MCF 10A (cell line): ENCODE measurements at regions not wholly inside any gene's neighbourhood (a gene's known extent, or its start where the extent isn't known, plus 50 kb on each side); places are given as distances from the start of the nearest gene placed in this dataset.
"Not testable (repeated sequence)": the region's sequence is repeated elsewhere in the genome, so short reads cannot be mapped to it uniquely, and the experiment has no call there.

Experiments
- BruUV-seq: library from RNA; stranded (reverse); fragments of 400-500 nt; replicated peaks from 2 replicates; lab custom pipeline; 2021; lab: Mats Ljungman, UMichigan
- CTCF ChIA-PET: fragments of 300-600 bp; sonication (Branson Sonifier 250); formaldehyde crosslinking; extraction: SDS; loops from one replicate; lab custom pipeline; 2021; ENCODE audit warnings: antibody characterized with exemption, inconsistent platforms; lab: Yijun Ruan, JAX
- POLR2A ChIA-PET: fragments of 300-600, 350-650 bp; sonication (Branson Sonifier 250); formaldehyde crosslinking; extraction: SDS; loops from one replicate; lab custom pipeline; 2020; ENCODE audit warnings: antibody characterized with exemption, inconsistent platforms; lab: Yijun Ruan, JAX
- DNase-seq: peaks from one replicate; pipeline ENCODE4 v3.0.0-alpha.2; 2018; ENCODE audit not compliant: unreplicated experiment
- H3K27ac Mint-ChIP-seq: one replicate; pipeline ENCODE4 v1.8.0; 2022; ENCODE audit warnings: mild to moderate bottlenecking, low read depth, mixed read lengths; ENCODE audit not compliant: unreplicated experiment
- H3K27me3 Mint-ChIP-seq: one replicate; pipeline ENCODE4 v1.8.0; 2022; ENCODE audit warnings: mixed read lengths; ENCODE audit not compliant: insufficient read depth, unreplicated experiment
- H3K36me3 Mint-ChIP-seq: one replicate; pipeline ENCODE4 v1.8.0; 2022; ENCODE audit warnings: mild to moderate bottlenecking, moderate library complexity, mixed read lengths; ENCODE audit not compliant: insufficient read depth, unreplicated experiment
- H3K4me1 Mint-ChIP-seq: one replicate; pipeline ENCODE4 v1.8.0; 2022; ENCODE audit warnings: mixed read lengths; ENCODE audit not compliant: insufficient read depth, unreplicated experiment
- H3K4me3 Mint-ChIP-seq: one replicate; pipeline ENCODE4 v1.8.0; 2022; ENCODE audit warnings: mild to moderate bottlenecking, moderate library complexity, mixed read lengths; ENCODE audit not compliant: unreplicated experiment
- H3K9me3 Mint-ChIP-seq: one replicate; pipeline ENCODE4 v1.8.0; 2022; ENCODE audit warnings: mixed read lengths; ENCODE audit not compliant: unreplicated experiment
- intact Hi-C: fragments of 100-400 bp; cut with micrococcal nuclease; formaldehyde crosslinking; loops from 2 replicates; pipeline ENCODE4 v1.14.1; 2022
- TF ChIP-seq, protein P1 (sequence below): fragments of 200-600 bp; IDR thresholded peaks from one replicate; pipeline ENCODE4 v1.8.0; 2022; ENCODE audit warnings: antibody characterized with exemption, mild to moderate bottlenecking; ENCODE audit not compliant: unreplicated experiment

- no TSS peak for BruUV-seq
- no peak for DNase-seq
- Mint-ChIP-seq H3K27ac (no peak overlapping the region), H3K4me3 (no peak overlapping the region), H3K27me3 (no peaks in the 10 kb centered on the region), H3K9me3 (no peaks in the 10 kb centered on the region), H3K36me3 (no peaks in the 10 kb centered on the region), H3K4me1 (peaks cover 7% of the 10 kb centered on the region)
- CTCF ChIA-PET, result interaction anchor here (0.6 kb wide), 1 partner anchor 334 kb away, joined by 3 read pairs; no protein-coding TSS in a partner anchor
- POLR2A ChIA-PET, result no interaction called here
- TF ChIP-seq, protein P1, sequence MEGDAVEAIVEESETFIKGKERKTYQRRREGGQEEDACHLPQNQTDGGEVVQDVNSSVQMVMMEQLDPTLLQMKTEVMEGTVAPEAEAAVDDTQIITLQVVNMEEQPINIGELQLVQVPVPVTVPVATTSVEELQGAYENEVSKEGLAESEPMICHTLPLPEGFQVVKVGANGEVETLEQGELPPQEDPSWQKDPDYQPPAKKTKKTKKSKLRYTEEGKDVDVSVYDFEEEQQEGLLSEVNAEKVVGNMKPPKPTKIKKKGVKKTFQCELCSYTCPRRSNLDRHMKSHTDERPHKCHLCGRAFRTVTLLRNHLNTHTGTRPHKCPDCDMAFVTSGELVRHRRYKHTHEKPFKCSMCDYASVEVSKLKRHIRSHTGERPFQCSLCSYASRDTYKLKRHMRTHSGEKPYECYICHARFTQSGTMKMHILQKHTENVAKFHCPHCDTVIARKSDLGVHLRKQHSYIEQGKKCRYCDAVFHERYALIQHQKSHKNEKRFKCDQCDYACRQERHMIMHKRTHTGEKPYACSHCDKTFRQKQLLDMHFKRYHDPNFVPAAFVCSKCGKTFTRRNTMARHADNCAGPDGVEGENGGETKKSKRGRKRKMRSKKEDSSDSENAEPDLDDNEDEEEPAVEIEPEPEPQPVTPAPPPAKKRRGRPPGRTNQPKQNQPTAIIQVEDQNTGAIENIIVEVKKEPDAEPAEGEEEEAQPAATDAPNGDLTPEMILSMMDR, result no peak
- intact Hi-C loops, result no loop called here
Observed at GRCh38 chr4:27123769-27124124, 263.1 kb downstream of the STIM2 start.

GRCh38 chr4:27126895-27127294, 266.3 kb downstream of the STIM2 start:
- H3K27me3 Mint-ChIP-seq, H3K36me3 Mint-ChIP-seq, H3K4me3 Mint-ChIP-seq, intact Hi-C loops, H3K27ac Mint-ChIP-seq, H3K9me3 Mint-ChIP-seq, BruUV-seq: not testable (repeated sequence)
- H3K4me1 Mint-ChIP-seq, result peaks cover 13% of the 10 kb centered on the region
- ChIA-PET POLR2A (interaction anchor here (0.6 kb wide), 1 partner anchor 89 kb away, joined by 3 read pairs; no protein-coding TSS in a partner anchor), CTCF (interaction anchor here (0.6 kb wide), 2 partner anchors 79 to 86 kb away, joined by 3 read pairs; no protein-coding TSS in a partner anchor)
- DNase-seq, result peak; percentile 46

DNA sequence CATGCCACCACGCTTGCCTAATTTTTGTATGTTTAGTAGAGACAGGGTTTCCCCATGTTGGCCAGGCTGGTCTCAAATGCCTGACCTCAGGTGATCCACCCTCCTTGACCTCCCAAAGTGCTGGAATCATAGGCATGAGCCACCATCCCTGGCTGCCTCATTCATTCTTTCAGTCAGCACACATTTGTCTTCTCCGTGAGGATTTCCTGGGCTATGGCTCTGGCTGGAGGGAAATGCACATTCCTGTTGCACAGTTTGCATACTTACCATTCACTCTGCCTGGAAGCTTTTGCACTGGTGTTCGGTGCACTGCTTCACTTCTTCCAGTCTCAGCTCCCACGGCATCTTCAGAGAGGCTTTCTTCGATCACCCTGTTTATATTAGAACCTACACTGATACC, 267.8 kb downstream of the STIM2 start:
- H3K4me1 Mint-ChIP-seq, result peaks cover 13% of the 10 kb centered on the region
- no peaks in the 10 kb centered on the region for H3K27me3 Mint-ChIP-seq
- no peak overlapping the region for H3K4me3 Mint-ChIP-seq
- no peaks in the 10 kb centered on the region for H3K36me3 Mint-ChIP-seq
- TF ChIP-seq, protein P1, result no peak
- BruUV-seq, result no TSS peak
- POLR2A ChIA-PET, result interaction anchor here (0.6 kb wide), 1 partner anchor 169 kb away, joined by 4 read pairs; no protein-coding TSS in a partner anchor
- CTCF ChIA-PET, result no interaction called here
- H3K9me3 Mint-ChIP-seq, result no peaks in the 10 kb centered on the region
- intact Hi-C loops, result no loop called here
- DNase-seq, result no peak
- no peak overlapping the region for H3K27ac Mint-ChIP-seq

DNA sequence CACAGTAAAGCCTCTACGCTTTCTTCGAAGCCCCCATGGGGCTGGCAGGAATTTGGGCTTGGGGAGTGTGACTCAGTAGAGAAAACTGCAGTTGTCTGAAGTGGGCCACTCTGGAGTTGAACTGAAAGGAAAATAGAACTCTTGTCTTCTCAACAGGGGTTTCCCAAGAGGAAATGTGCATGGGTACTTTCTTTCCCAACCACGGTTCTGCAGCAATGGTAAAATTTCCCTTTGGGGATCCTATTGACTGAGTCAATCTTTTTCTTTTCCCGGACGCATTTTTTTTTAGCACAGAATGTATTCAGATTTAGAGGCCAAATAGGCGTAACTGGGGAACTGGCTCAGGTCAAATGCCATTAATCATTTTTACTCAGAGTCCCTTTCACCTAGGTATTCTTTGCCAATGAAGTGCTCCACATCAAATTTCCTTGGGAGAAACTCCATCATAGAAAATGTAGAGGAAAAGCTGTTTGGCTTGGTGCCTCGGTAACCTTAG, 269.3 kb downstream of the STIM2 start:
- peaks cover 13% of the 10 kb centered on the region for H3K4me1 Mint-ChIP-seq
- H3K9me3 Mint-ChIP-seq, result no peaks in the 10 kb centered on the region
- intact Hi-C loops, result no loop called here
- no peak overlapping the region for H3K27ac Mint-ChIP-seq
- ChIA-PET CTCF (no interaction called here), POLR2A (no interaction called here)
- no peaks in the 10 kb centered on the region for H3K36me3 Mint-ChIP-seq
- no peaks in the 10 kb centered on the region for H3K27me3 Mint-ChIP-seq
- TF ChIP-seq, protein P1, result no peak
- DNase-seq, result peak; percentile 43
- no TSS peak for BruUV-seq
- no peak overlapping the region for H3K4me3 Mint-ChIP-seq

DNA sequence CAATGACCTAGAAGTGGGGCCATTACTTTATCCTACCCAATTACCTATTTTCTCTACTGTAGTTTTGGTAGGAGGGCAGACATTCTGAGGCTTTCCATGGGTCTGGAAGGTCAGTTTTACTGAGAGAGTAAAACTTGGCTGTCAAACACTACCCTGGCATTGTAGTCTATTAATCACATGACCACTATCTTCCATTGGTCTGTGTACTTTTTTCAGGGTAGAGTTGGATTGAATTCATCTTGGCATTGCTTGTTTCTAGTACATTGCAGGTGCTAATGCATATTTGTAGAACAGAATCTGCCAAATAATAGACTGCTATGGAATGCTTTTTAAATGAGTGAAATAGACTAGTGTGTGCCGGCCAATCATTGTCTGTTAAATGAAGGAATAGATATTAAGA, 271.9 kb downstream of the STIM2 start:
- ChIA-PET POLR2A (no interaction called here), CTCF (no interaction called here)
- TF ChIP-seq, protein P1, result no peak
- no peaks in the 10 kb centered on the region for H3K36me3 Mint-ChIP-seq
- no TSS peak for BruUV-seq
- no peak overlapping the region for H3K27ac Mint-ChIP-seq
- H3K9me3 Mint-ChIP-seq, result peaks cover 12% of the 10 kb centered on the region
- no peak for DNase-seq
- H3K4me3 Mint-ChIP-seq, result no peak overlapping the region
- intact Hi-C loops, result no loop called here
- H3K4me1 Mint-ChIP-seq, result peaks cover 6% of the 10 kb centered on the region
- H3K27me3 Mint-ChIP-seq, result no peaks in the 10 kb centered on the region
